NCI-H345 treated with DMSO at 0.1 percent for 48 hours (cell line): ENCODE measurements at regions not wholly inside any gene's neighbourhood (a gene's known extent, or its start where the extent isn't known, plus 50 kb on each side); places are given as distances from the start of the nearest gene placed in this dataset.
"Not testable (repeated sequence)": the region's sequence is repeated elsewhere in the genome, so short reads cannot be mapped to it uniquely, and the experiment has no call there.

Source experiments
- DNase-seq: peaks from one replicate; lab custom pipeline; 2025; ENCODE audit not compliant: unreplicated experiment; lab: John Stamatoyannopoulos, UW

- no peak for DNase-seq
Measured at GRCh38 chr5:124871303-124871702, 124.9 kb upstream of the ZNF608 start.

GRCh38 chr5:124872086-124872485 is 125.6 kb upstream of the ZNF608 start:
- DNase-seq, result no peak

- no peak for DNase-seq
Measured at GRCh38 chr5:124872615-124873014, 126.2 kb upstream of the ZNF608 start.

- DNase-seq, result no peak
Measured at GRCh38 chr5:124873188-124873587, 126.7 kb upstream of the ZNF608 start.

GRCh38 chr5:124873713-124874112 is 127.3 kb upstream of the ZNF608 start:
- no peak for DNase-seq

DNA sequence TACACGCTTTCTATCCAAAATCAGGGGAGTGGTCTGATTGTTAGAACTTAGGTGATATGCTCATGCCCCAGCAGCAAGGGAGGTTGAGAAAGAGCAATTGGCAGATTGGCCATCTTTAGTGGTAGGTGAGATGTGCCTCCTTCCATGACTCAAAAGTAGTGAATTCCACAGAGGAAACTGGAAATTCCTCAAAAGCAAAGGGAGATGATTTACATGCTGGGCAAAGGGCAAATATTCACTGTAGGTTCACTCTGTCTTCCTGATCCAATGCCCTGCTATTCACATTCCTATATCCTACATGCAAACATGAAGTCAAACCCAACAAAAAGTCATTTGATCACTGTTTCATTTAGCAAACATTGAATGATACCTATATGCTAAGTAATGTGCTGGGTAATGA is 130.1 kb upstream of the ZNF608 start:
- no peak for DNase-seq

- DNase-seq, result no peak
Measured at GRCh38 chr5:124876983-124877382, 130.5 kb upstream of the ZNF608 start.

DNA sequence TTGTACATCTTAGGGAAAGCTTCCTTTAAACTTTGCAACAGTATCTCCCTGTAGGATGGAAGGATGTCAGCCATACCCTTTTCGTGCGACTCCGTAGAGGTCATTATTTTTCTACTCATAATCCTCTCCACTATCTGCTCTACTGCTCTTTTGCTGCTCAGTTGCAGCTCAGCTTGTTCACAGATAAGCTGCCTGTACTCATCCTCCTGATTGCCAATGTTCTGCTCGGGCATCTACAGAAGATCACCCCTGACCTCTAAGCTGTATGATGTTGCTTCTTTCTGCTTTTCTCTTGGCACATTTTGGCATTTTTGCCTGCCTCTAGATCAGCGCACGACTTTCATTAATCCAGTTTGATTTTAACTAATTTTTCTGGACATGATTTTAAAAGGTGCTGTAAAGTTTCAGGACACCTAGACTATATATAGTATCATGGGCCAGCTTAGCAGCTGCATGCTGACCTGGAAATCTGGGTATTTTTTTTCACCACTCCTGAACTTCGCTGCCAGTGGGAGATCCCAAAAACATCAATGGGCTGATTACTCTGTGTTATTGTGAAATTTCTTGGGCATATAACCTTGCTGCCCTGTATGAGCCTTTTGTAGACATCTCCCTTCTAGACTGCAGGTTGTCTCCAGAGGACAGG is 131.2 kb upstream of the ZNF608 start:
- DNase-seq, result no peak

- DNase-seq, result no peak
Measured at GRCh38 chr5:124878583-124879342, 132.3 kb upstream of the ZNF608 start.

GRCh38 chr5:124880903-124881697 is 134.7 kb upstream of the ZNF608 start:
- DNase-seq, result no peak

DNA sequence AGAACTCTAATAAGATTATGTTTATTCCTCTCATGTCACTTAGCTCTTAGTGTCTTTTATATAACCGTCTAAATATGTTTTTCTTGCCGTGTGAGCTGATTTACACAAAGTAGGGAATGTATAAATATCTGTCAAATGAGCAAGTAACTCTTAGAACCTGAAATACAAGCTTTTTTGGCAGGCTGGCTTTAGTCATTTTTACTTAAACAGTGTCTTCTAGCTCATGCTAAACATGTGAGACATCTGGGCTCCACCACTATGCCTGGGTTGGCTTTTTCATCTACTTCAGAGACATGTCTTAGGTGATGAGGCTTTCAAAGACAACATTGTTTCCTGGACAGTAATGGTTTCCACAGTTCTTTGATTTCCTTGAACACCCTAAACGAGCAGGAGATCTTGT is 137.2 kb upstream of the ZNF608 start:
- DNase-seq, result no peak

DNA sequence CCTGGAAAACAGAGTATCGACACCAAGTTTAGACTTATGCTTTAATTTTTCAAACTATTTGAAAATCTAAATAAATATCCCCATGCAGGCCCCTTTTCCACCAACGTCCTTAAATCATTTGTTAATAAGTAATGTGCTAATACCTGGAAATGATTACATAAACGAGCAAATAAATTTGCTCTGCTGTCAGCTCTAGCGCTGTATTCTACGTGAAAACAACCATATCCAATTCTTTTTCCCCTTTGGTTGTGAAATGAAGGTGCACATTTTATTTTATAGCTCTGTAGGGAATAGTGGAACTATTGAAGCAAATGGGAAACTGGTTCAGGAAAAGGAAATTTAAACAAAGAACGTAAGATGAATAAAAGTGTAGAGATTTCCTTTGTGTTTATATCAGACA is 137.7 kb upstream of the ZNF608 start:
- no peak for DNase-seq

GRCh38 chr5:124885490-124885889 is 139.1 kb upstream of the ZNF608 start:
- DNase-seq, result no peak

DNA sequence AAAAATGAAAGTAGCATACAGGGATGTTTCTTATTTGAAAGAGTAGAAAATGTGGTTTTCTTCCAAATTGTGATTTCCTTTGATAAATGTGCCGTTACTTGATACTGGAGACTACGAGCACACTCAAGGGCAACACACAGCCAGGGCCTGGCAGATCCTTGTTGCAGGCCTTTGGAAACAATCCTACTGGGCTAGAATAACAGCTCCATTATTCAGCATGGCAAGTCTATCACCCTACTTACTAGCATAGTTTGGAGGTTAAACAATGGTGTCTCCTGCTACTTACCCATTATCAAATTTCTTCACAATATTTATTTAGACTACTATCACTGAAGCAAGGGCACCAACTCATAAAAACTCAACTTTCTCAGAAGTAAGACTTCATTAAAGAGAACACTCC is 140.8 kb upstream of the ZNF608 start:
- DNase-seq, result no peak

- DNase-seq, result no peak
Measured at GRCh38 chr5:124888050-124888506, 141.6 kb upstream of the ZNF608 start.

DNA sequence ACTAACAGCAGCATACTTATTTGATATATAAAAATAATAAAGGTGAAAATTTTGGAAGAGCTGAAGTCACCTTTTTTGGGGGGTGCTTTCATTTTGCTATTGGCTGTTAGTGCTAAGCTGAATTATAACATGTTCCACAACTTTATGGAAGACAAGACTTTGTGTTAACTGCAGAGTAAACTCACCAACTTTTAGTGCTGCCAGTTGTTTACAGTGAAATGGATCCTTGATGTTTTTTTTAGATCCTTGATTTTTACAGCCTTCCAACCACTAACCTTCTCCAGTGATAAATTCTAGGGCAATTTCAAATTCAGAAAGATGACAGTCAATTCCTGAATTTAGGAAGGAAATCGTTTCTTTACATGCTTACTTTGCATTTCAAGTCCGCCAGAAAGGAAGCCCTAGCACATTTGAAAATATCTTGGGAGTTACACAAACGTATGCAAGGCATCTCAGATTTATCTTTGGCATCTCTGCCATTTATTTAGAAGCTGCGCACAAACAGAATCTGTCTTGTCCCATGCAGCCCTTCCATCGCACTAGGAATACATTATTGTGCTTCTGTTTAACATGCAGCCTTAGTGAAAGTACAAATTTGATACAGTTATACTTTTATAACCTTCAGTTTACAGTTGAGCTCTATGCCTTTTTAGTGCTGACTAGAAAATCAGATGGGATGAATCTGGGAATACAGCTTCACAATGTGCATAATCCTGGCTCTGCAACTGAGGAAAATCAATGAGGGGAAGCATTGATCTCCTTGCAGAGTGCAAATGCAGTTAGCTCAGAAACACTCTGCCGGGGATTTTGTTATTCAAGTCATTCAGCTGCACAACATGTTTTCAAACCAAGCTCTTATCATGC is 142.4 kb upstream of the ZNF608 start:
- DNase-seq, result no peak

GRCh38 chr5:124889486-124889825 is 143.0 kb upstream of the ZNF608 start:
- no peak for DNase-seq

- DNase-seq, result no peak
Measured at GRCh38 chr5:124889850-124890249, 143.4 kb upstream of the ZNF608 start.

GRCh38 chr5:124890442-124890841 is 144.0 kb upstream of the ZNF608 start:
- DNase-seq, result not testable (repeated sequence)

GRCh38 chr5:124891179-124891578 is 144.7 kb upstream of the ZNF608 start:
- no peak for DNase-seq
